MM.1S (cell line): ENCODE measurements at regions not wholly inside any gene's neighbourhood (a gene's known extent, or its start where the extent isn't known, plus 50 kb on each side); places are given as distances from the start of the nearest gene placed in this dataset.

ENCODE experiments used
- DNase-seq: peaks from one replicate; pipeline ENCODE4 v3.0.0-alpha.2; 2015
- H2AFZ ChIP-seq: fragments of 300-600 bp; sonication (generic); 2 replicates; pipeline ENCODE4 v1.6.0; 2016; ENCODE audit warnings: antibody characterized with exemption, low read length
- H3F3A ChIP-seq: fragments of 300-600 bp; sonication (generic); 2 replicates; pipeline ENCODE4 v1.6.1; 2016; ENCODE audit warnings: mild to moderate bottlenecking, antibody characterized with exemption, low read length, moderate library complexity, mixed read lengths; ENCODE audit not compliant: insufficient read depth
- H3K27ac ChIP-seq: fragments of 300-600 bp; sonication (generic); 2 replicates; pipeline ENCODE4 v1.5.1; 2016; ENCODE audit warnings: mild to moderate bottlenecking, low read length
- H3K27me3 ChIP-seq: fragments of 300-600 bp; sonication (generic); replicated peaks from 2 replicates; pipeline ENCODE4 v1.6.0; 2016; ENCODE audit warnings: low read length; ENCODE audit not compliant: insufficient read depth
- H3K36me3 ChIP-seq: fragments of 300-600 bp; sonication (generic); replicated peaks from 2 replicates; pipeline ENCODE4 v1.6.1; 2016; ENCODE audit warnings: mild to moderate bottlenecking, low read length, mixed read lengths; ENCODE audit not compliant: insufficient read depth
- H3K4me1 ChIP-seq: fragments of 300-600 bp; sonication (generic); 2 replicates; pipeline ENCODE4 v1.6.1; 2016; ENCODE audit warnings: low read length, mixed read lengths
- H3K4me2 ChIP-seq: fragments of 300-600 bp; sonication (generic); 2 replicates; pipeline ENCODE4 v1.6.0; 2016; ENCODE audit warnings: low read depth, low read length
- H3K4me3 ChIP-seq: fragments of 300-600 bp; sonication (generic); 2 replicates; pipeline ENCODE4 v1.5.1; 2016; ENCODE audit warnings: low read length, mixed read lengths
- H3K79me2 ChIP-seq: fragments of 300-600 bp; sonication (generic); 2 replicates; pipeline ENCODE4 v1.6.1; 2016; ENCODE audit warnings: mixed run types, low read length, mixed read lengths
- H3K9ac ChIP-seq: fragments of 300-600 bp; sonication (generic); 2 replicates; pipeline ENCODE4 v1.6.1; 2016; ENCODE audit warnings: low read length, mixed read lengths
- H3K9me2 ChIP-seq: fragments of 300-600 bp; sonication (generic); replicated peaks from 2 replicates; pipeline ENCODE4 v1.6.1; 2016; ENCODE audit warnings: mild to moderate bottlenecking, low read length, mixed read lengths; ENCODE audit not compliant: insufficient read depth
- H3K9me3 ChIP-seq: fragments of 300-600 bp; sonication (generic); replicated peaks from 2 replicates; pipeline ENCODE4 v1.6.1; 2016; ENCODE audit warnings: mild to moderate bottlenecking, low read length, mixed read lengths; ENCODE audit not compliant: insufficient read depth
- H4K20me1 ChIP-seq: fragments of 300-600 bp; sonication (generic); 2 replicates; pipeline ENCODE4 v1.6.1; 2016; ENCODE audit warnings: mild to moderate bottlenecking, low read length, moderate library complexity, mixed read lengths; ENCODE audit not compliant: insufficient read depth
- EZH2 ChIP-seq: fragments of 300-600 bp; sonication (generic); optimal IDR thresholded peaks from 2 replicates; pipeline ENCODE3; 2017; ENCODE audit warnings: low read depth, mild to moderate bottlenecking, antibody characterized with exemption, low read length, mixed read lengths
- EZH2phosphoT487 ChIP-seq: fragments of 300-600 bp; sonication (generic); IDR thresholded peaks from 2 replicates; pipeline ENCODE4 v1.6.1; 2018; ENCODE audit warnings: antibody characterized with exemption, low read length
- TF ChIP-seq, protein P1 (sequence below): fragments of 300-600 bp; sonication (generic); IDR thresholded peaks from 2 replicates; pipeline ENCODE4 v1.5.1; 2016; ENCODE audit warnings: antibody characterized with exemption, low read length, mixed read lengths

DNA sequence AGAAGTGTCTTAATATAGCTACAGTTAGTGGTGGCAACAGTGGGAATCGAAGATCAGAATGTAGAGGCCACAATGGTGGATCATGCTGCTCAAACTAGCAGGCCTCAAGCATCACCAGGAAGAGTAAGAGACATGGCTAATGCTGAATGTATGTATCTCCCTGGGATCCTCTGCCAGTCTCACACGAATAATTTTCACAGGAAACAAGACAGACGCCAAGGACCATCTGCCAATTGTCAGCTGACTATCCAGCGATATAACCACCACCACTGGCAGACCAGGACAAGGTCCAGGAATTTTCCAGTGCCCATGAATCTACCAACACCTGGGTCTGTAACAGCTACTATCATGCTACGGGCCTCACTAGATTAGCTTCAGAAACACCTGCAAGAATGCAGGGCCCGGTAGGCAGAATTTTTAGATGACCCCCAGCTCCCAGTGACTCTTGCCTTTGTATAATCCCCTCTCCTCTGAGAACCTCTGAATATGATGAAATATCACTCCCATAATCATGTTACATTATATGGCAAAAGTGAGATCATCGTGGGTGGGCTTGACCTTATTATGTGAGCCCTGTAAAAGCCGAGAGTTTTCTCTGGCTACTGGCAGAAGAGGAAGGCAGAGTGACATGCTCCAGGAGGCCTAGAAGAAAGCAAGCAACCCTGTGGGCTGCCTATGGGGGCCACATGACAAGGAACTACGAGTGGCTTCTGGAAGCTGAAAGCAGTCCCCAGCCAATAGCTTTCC is 429.8 kb downstream of the BCOR start:
- no peaks in the 10 kb centered on the region for H3K9me2 ChIP-seq
- H3K4me1 ChIP-seq, result no peaks in the 10 kb centered on the region
- no peak overlapping the region for H2AFZ ChIP-seq
- H3K79me2 ChIP-seq, result no peaks in the 10 kb centered on the region
- no peak overlapping the region for H3K27ac ChIP-seq
- no peaks in the 10 kb centered on the region for H3K9me3 ChIP-seq
- TF ChIP-seq EZH2 (no peak), EZH2phosphoT487 (no peak)
- TF ChIP-seq, protein P1, sequence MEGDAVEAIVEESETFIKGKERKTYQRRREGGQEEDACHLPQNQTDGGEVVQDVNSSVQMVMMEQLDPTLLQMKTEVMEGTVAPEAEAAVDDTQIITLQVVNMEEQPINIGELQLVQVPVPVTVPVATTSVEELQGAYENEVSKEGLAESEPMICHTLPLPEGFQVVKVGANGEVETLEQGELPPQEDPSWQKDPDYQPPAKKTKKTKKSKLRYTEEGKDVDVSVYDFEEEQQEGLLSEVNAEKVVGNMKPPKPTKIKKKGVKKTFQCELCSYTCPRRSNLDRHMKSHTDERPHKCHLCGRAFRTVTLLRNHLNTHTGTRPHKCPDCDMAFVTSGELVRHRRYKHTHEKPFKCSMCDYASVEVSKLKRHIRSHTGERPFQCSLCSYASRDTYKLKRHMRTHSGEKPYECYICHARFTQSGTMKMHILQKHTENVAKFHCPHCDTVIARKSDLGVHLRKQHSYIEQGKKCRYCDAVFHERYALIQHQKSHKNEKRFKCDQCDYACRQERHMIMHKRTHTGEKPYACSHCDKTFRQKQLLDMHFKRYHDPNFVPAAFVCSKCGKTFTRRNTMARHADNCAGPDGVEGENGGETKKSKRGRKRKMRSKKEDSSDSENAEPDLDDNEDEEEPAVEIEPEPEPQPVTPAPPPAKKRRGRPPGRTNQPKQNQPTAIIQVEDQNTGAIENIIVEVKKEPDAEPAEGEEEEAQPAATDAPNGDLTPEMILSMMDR, result no peak
- no peaks in the 10 kb centered on the region for H3K27me3 ChIP-seq
- H3K4me3 ChIP-seq, result no peak overlapping the region
- no peaks in the 10 kb centered on the region for H4K20me1 ChIP-seq
- no peak for DNase-seq
- H3F3A ChIP-seq, result no peaks in the 10 kb centered on the region
- H3K4me2 ChIP-seq, result no peak overlapping the region
- no peak overlapping the region for H3K9ac ChIP-seq
- no peaks in the 10 kb centered on the region for H3K36me3 ChIP-seq

DNA sequence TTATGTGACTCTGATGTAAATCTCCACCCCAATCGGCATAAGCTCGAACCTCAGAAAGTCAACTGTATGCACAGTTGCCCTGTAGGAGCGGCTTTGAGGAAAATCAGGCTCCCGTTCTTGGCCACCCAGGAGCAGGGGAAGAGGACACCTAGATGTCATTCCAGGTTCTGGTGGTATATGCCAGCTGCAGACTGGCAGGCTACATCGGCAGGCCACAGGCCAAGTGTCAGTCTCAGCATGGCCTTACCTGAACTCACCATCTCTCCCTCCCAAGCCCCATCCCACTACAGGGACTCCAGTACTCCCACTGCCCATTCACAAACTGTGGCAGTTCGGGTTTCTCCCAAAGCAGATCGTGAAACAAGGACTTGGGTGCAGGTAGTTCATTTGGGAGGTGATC is 428.1 kb downstream of the BCOR start:
- H3K9ac ChIP-seq, result no peak overlapping the region
- no peaks in the 10 kb centered on the region for H3K9me3 ChIP-seq
- no peak overlapping the region for H3K4me2 ChIP-seq
- no peak for DNase-seq
- no peak overlapping the region for H3K4me3 ChIP-seq
- no peak for TF ChIP-seq EZH2phosphoT487
- TF ChIP-seq EZH2, result no peak
- TF ChIP-seq, protein P1, result no peak
- no peak overlapping the region for H3K27ac ChIP-seq
- H3K4me1 ChIP-seq, result no peaks in the 10 kb centered on the region
- no peaks in the 10 kb centered on the region for H3K36me3 ChIP-seq
- no peaks in the 10 kb centered on the region for H3F3A ChIP-seq
- H4K20me1 ChIP-seq, result no peaks in the 10 kb centered on the region
- no peak overlapping the region for H2AFZ ChIP-seq
- H3K9me2 ChIP-seq, result no peaks in the 10 kb centered on the region
- no peaks in the 10 kb centered on the region for H3K79me2 ChIP-seq
- H3K27me3 ChIP-seq, result no peaks in the 10 kb centered on the region

DNA sequence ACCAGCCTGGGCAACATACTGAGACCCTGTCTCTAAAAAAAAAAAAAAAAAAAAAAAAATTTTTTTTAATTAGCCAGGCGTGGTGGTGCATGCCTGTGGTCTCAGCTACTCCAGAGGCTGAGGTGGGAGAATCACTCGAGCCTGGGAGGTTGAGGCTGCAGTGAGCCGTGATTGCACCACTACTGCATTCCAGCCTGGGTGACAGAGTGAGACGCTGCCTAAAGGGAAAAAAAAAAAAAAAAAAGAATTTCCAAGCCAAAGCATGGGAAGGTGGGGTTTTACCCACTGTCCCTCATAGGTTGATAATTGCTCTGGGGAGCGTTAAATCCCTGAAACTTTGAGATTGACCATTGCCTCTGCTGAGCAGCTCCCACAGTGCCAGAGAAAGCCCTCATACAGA is 427.5 kb downstream of the BCOR start:
- no peak for TF ChIP-seq EZH2phosphoT487
- no peak for TF ChIP-seq EZH2
- TF ChIP-seq, protein P1, result no peak
- no peaks in the 10 kb centered on the region for H3K36me3 ChIP-seq
- no peaks in the 10 kb centered on the region for H3K79me2 ChIP-seq
- no peak overlapping the region for H3K4me3 ChIP-seq
- H3K4me2 ChIP-seq, result no peak overlapping the region
- no peaks in the 10 kb centered on the region for H3K9me3 ChIP-seq
- DNase-seq, result no peak
- H2AFZ ChIP-seq, result no peak overlapping the region
- no peaks in the 10 kb centered on the region for H3K9me2 ChIP-seq
- H3F3A ChIP-seq, result no peaks in the 10 kb centered on the region
- H3K27ac ChIP-seq, result no peak overlapping the region
- no peaks in the 10 kb centered on the region for H3K4me1 ChIP-seq
- H3K9ac ChIP-seq, result no peak overlapping the region
- no peaks in the 10 kb centered on the region for H3K27me3 ChIP-seq
- no peaks in the 10 kb centered on the region for H4K20me1 ChIP-seq
